H54 (cell line): ENCODE measurements at regions not wholly inside any gene's neighbourhood (a gene's known extent, or its start where the extent isn't known, plus 50 kb on each side); places are given as distances from the start of the nearest gene placed in this dataset.

Experiments used
- DNase-seq: peaks from one replicate; pipeline ENCODE4 v3.0.0; 2011; ENCODE audit warnings: low spot score, mixed read lengths; ENCODE audit not compliant: insufficient read length
- FAIRE-seq: peaks from 3 replicates; lab custom pipeline; 2011; peaks lifted over from hg19 to GRCh38; lab: Jason Lieb, UNC
- POLR2A ChIP-seq: IDR thresholded peaks from 2 replicates; pipeline ENCODE4 v1.6.1; 2011; ENCODE audit warnings: low read depth, mild to moderate bottlenecking, low read length

DNA sequence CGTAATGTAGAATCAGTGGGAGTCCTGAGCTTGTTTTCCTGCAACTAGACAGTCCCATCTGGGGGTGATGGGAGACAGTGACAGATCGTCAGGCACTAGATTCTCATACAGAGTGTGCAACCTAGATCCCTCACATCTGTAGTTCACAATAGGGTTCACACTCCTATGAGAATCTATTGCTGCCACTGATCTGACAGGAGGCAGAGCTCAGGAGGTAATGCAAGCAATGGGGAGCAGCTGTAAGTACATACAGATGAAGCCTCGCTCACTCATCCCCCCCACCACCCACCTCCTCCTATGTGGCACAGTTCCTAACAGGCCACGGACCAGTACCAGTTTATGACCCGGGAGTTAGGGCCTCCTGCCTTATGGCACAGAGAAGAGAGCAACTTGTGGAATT, 116.2 kb upstream of the PIK3R1 start:
- DNase-seq (no peak), FAIRE-seq (no peak)
- no peak for TF ChIP-seq POLR2A

DNA sequence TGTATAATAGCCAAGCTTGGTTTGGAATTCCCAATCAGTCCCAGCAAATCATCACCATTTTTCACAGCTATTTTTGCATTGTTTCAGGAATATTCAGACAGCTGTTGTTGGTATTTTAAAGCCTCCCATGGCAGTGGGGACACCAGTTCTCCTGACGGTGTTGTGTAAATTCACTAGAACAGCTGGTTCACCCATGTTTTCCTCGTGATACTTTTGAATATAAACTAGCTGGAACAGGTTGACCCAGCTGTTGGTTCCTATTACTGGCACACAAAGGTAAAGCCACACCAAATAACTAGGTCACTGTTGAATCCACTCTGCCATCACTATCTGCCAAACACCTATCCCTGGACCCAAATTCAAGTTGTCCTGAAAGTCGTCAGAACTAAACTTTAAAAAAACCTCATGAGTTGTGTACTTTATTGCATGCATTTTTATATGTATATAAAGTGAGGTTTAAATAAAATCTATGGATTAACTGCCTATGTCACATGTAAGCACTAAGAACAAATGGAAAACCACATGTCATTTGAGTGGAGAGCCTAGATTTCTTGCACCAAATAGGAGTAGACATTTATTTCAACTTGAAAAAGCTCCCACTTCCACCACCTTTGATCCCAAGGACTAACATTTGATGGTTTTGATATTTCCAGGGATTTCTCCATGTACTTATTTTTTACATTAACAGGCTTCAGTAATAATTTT, 121.9 kb upstream of the PIK3R1 start:
- TF ChIP-seq POLR2A, result no peak
- no peak for DNase-seq
- FAIRE-seq, result no peak

DNA sequence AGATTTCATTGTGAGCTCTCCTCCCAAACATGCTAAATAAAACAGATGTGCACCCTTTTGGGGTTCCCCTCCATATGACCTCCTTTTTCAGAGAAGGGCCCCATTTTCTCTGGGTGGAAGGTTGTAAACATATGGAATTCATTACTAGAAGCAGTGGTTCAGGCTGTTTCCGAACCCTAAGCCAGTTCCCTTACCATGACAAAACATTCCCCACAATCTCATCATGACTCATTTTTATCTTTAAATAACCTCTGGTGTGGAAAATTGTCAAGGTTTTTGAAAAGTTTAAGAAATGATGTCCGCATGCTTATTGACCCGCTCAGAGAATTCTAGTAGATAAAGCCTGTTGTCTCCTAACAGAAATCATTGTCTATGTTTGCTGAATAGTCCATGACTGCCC, 127.3 kb upstream of the PIK3R1 start:
- TF ChIP-seq POLR2A, result no peak
- FAIRE-seq (no peak), DNase-seq (no peak)

DNA sequence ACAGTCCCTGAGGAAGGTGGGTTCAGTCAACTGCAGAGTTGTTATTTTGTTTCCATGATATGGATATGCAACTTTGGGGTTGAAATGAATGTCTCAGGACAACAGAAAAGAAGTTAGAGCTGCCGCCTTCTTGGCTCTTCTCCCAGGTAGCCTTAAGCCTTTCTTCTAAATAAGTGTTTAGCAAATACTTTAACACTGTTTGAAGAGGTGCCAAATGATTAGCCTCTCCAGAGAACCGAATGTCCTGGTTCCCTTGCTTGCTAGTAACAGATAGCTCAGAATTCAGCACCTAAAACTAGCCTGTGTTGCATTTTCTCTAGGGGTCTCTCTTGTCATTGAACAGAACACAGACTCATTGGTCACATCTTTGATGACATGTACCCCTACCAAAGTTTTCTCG, 127.7 kb upstream of the PIK3R1 start:
- FAIRE-seq, result no peak
- no peak for DNase-seq

GRCh38 chr5:68086857-68087256, 128.7 kb upstream of the PIK3R1 start:
- FAIRE-seq (no peak), DNase-seq (no peak)
- TF ChIP-seq POLR2A, result no peak

More for the DNA sequence above, 127.7 kb upstream of the PIK3R1 start:
- TF ChIP-seq POLR2A, result no peak

GRCh38 chr5:68086439-68086838, 129.1 kb upstream of the PIK3R1 start:
- FAIRE-seq, result no peak
- no peak for DNase-seq
- no peak for TF ChIP-seq POLR2A

DNA sequence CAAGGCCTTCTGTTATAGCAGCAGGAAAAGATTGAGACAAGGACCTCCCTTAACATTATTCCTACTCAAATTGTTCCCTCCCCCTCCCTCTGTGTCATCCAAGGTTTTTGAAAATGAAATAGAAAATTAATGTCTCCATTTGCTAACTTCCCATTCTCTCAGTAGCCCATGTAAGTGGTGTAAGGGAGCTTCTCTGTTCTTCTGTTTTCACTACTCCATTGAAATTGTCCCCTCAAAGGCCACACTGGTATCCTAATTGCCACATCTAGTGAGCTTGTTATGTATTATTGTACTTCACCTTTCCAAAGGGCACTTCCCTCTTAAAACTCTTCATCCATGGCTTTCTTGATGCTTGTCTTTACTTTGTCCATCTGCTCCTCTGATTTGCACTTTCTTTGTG, 131.2 kb upstream of the PIK3R1 start:
- FAIRE-seq (no peak), DNase-seq (no peak)
- no peak for TF ChIP-seq POLR2A

GRCh38 chr5:68080282-68081050, 135.1 kb upstream of the PIK3R1 start:
- DNase-seq (no peak), FAIRE-seq (no peak)
- TF ChIP-seq POLR2A, result no peak

DNA sequence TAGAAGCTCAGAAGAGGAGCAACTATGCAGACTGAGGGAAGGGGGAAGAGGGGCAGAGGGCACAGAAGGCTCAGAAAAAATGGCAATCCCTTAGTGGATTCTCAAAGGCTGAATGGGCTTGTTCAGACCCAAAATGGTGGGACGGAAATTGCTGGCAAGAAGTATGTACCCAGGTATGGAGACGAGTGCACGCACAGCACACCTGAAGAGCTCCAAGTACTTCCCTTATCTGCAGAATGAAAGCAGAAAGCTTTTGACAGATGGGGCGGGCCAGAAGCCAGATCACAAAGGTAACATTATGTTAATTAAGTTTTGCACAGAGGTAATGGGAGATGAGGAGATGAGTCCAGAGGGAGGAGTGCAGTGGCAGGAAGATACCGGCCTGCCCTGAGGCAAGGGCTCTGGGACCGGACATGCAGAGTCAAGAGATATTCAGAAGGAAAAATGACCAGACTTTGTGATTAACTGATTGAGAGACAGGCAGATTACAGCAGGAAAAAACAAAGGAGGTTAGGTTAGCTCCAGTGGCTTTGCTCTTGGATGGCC, 138.1 kb upstream of the PIK3R1 start:
- no peak for TF ChIP-seq POLR2A
- FAIRE-seq (no peak), DNase-seq (no peak)

DNA sequence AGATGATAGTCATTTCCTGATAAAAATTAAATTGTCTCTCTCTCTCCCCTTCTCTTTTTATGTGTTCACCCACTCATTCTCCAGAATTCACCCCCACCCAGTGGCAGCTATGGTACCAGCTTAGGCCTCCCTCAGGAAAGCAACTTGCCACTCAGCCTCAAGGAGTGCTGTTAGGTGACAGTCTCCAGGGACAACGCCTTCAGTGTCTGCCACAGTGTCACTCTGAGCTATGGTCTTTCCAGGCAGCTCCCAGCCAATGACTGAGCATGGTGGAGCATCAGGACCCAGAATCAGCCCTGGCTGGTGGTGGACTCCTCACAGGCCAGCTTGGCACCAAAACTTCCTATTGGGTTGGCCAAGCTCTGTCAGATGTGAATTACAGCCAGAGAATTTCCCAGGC, 140.9 kb upstream of the PIK3R1 start:
- TF ChIP-seq POLR2A, result no peak
- DNase-seq (no peak), FAIRE-seq (no peak)

- no peak for DNase-seq
- FAIRE-seq, result no peak
- no peak for TF ChIP-seq POLR2A
These were observed 141.4 kb upstream of the PIK3R1 start for GRCh38 chr5:68074048-68074632.

DNA sequence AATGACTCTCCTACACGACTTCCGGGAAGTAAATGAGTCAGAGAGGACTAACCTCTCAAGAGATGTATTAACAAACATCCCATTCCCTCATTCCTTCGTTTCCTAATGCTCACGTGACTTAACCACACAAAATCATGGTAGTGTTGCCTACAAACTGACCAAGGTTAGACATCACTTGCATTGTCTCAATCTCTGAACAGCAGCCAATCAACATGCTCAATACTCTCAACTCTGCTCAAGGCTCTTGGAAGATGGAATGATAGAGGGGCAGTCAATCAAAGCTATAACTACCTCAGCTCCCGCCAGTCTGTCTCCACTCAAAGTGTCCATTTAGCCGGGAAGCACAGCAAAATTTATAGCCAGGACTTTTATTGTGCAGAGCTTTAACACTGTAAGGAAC, 143.8 kb upstream of the PIK3R1 start:
- no peak for TF ChIP-seq POLR2A
- DNase-seq (no peak), FAIRE-seq (no peak)

DNA sequence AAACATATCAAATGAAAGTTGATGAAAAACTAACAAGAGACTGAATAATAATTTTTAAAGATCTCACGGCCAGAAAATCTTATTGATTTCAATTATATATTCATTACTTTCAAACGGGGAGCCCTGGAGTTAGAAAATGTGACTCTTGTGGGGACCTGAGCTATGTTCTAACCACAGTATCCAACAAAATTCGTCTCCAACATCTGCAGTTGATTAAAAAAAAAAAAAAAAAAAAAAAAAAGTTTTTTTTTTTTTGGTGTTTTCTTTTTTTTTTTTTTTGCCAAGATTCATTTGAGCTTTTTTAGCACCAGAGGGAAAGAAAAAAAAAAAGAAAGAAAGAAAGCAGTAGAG, 144.3 kb upstream of the PIK3R1 start:
- DNase-seq, result no peak
- no peak for FAIRE-seq
- no peak for TF ChIP-seq POLR2A

- no peak for DNase-seq
- no peak for FAIRE-seq
- TF ChIP-seq POLR2A, result no peak
These were observed 144.8 kb upstream of the PIK3R1 start for GRCh38 chr5:68070591-68071281.
